Lower leg skin (tissue), 4 donors: ENCODE measurements at regions not wholly inside any gene's neighbourhood (a gene's known extent, or its start where the extent isn't known, plus 50 kb on each side); places are given as distances from the start of the nearest gene placed in this dataset.

ENCODE experiments used
- DNase-seq, 2 donors: peaks; one replicate each; pipeline ENCODE4 v3.0.0-alpha.2; 2019; ENCODE audit warnings: low spot score in 2 of 2
- H3K4me3 ChIP-seq: fragments of 200-600 bp; sonication (generic); 2 replicates; pipeline ENCODE4 v1.5.1; 2017; ENCODE audit warnings: mild to moderate bottlenecking, low read depth; ENCODE audit not compliant: poor library complexity, severe bottlenecking
- CTCF ChIP-seq, 3 donors: fragments of 450-650 bp; IDR thresholded peaks; one replicate each; pipeline ENCODE4 v1.5.1; 2016; ENCODE audit warnings: antibody characterized with exemption in 3 of 3, mild to moderate bottlenecking in 3 of 3, moderate library complexity in 2 of 3
- POLR2A ChIP-seq, 2 donors: fragments of 450-650 bp; IDR thresholded peaks; one replicate each; pipeline ENCODE4 v1.6.1; 2016 to 2017; ENCODE audit warnings: antibody characterized with exemption in 2 of 2, mild to moderate bottlenecking in 1 of 2, moderate library complexity in 1 of 2
- WGBS, 2 donors: methylation state at CpG; one replicate each; pipeline ENCODE4 v1.1.5; 2018; 5-methylcytosine and 5-hydroxymethylcytosine counted together
- intact Hi-C: fragments of 100-400 bp; cut with DNase I; formaldehyde crosslinking; loops from one replicate; pipeline ENCODE4 v1.15.0; 2023; ENCODE audit warnings: low total_unique reads

GRCh38 chr2:16546128-16546754 is 119.4 kb downstream of the CYRIA start:
- no peak overlapping the region for H3K4me3 ChIP-seq
- intact Hi-C loops: no loop called here
- no peak for DNase-seq
- WGBS, 2 donors: 58 to 71% methylated on average over 2 of the region's 2 CpGs
- TF ChIP-seq POLR2A (IDR thresholded peaks at IDR 0.05) (no peak), CTCF (IDR thresholded peaks at IDR 0.05) (no peak)

GRCh38 chr2:16538707-16539106 is 126.9 kb downstream of the CYRIA start:
- intact Hi-C loops: no loop called here
- 41 to 46% methylated on average over 3 of the region's 3 CpGs for WGBS, 2 donors
- TF ChIP-seq CTCF (IDR thresholded peaks at IDR 0.05): no peak
- no peak for TF ChIP-seq POLR2A (IDR thresholded peaks at IDR 0.05)
- DNase-seq: no peak
- no peak overlapping the region for H3K4me3 ChIP-seq

GRCh38 chr2:16537347-16537746 is 128.3 kb downstream of the CYRIA start:
- intact Hi-C loops: no loop called here
- no peak for DNase-seq
- no peak for TF ChIP-seq POLR2A (IDR thresholded peaks at IDR 0.05)
- TF ChIP-seq CTCF (IDR thresholded peaks at IDR 0.05): no peak
- H3K4me3 ChIP-seq: no peak overlapping the region
- WGBS, 2 donors: 44 to 45% methylated on average over 5 of the region's 5 CpGs

- no peak for DNase-seq
- intact Hi-C loops: no loop called here
- H3K4me3 ChIP-seq: no peak overlapping the region
- TF ChIP-seq POLR2A (IDR thresholded peaks at IDR 0.05) (no peak), CTCF (IDR thresholded peaks at IDR 0.05) (no peak)
- WGBS, 2 donors: 75 to 98% methylated on average over 1 of the region's 1 CpG
Observed at GRCh38 chr2:16526193-16526592, 139.4 kb downstream of the CYRIA start.

- 84 to 90% methylated on average over 15 of the region's 15 CpGs for WGBS, 2 donors
- H3K4me3 ChIP-seq: no peak overlapping the region
- intact Hi-C loops: no loop called here
- DNase-seq: no peak
- TF ChIP-seq POLR2A (IDR thresholded peaks at IDR 0.05) (no peak), CTCF (IDR thresholded peaks at IDR 0.05) (no peak)
Observed at GRCh38 chr2:16525265-16525887, 140.3 kb downstream of the CYRIA start.

GRCh38 chr2:16523711-16524110 is 141.9 kb downstream of the CYRIA start:
- 92 to 96% methylated on average over 8 of the region's 8 CpGs for WGBS, 2 donors
- DNase-seq: no peak
- no peak for TF ChIP-seq POLR2A (IDR thresholded peaks at IDR 0.05)
- no peak for TF ChIP-seq CTCF (IDR thresholded peaks at IDR 0.05)
- intact Hi-C loops: no loop called here
- no peak overlapping the region for H3K4me3 ChIP-seq
